ENCODE measurements at regions not wholly inside any gene's neighbourhood (a gene's known extent, or its start where the extent isn't known, plus 50 kb on each side); places are given as distances from the start of the nearest gene placed in this dataset.
"Not testable (repeated sequence)": the region's sequence is repeated elsewhere in the genome, so short reads cannot be mapped to it uniquely, and the experiment has no call there.

- TF ChIP-seq, protein P1, sequence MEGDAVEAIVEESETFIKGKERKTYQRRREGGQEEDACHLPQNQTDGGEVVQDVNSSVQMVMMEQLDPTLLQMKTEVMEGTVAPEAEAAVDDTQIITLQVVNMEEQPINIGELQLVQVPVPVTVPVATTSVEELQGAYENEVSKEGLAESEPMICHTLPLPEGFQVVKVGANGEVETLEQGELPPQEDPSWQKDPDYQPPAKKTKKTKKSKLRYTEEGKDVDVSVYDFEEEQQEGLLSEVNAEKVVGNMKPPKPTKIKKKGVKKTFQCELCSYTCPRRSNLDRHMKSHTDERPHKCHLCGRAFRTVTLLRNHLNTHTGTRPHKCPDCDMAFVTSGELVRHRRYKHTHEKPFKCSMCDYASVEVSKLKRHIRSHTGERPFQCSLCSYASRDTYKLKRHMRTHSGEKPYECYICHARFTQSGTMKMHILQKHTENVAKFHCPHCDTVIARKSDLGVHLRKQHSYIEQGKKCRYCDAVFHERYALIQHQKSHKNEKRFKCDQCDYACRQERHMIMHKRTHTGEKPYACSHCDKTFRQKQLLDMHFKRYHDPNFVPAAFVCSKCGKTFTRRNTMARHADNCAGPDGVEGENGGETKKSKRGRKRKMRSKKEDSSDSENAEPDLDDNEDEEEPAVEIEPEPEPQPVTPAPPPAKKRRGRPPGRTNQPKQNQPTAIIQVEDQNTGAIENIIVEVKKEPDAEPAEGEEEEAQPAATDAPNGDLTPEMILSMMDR (conservative IDR thresholded peaks at IDR 0.05; ENCODE audit: low read depth, low read length), result no peak
- H3K4me3 ChIP-seq (ENCODE audit: low read length), result no peak overlapping the region
- no peak for DNase-seq (ENCODE audit: low read depth)
Observed at GRCh38 chr15:24823473-24823872, 131.3 kb upstream of the SNRPN start.

GRCh38 chr15:24832282-24832681 is 122.5 kb upstream of the SNRPN start:
- TF ChIP-seq, protein P1 (conservative IDR thresholded peaks at IDR 0.05; ENCODE audit: low read depth, low read length), result no peak
- H3K4me3 ChIP-seq (ENCODE audit: low read length), result no peak overlapping the region
- no peak for DNase-seq (ENCODE audit: low read depth)

DNA sequence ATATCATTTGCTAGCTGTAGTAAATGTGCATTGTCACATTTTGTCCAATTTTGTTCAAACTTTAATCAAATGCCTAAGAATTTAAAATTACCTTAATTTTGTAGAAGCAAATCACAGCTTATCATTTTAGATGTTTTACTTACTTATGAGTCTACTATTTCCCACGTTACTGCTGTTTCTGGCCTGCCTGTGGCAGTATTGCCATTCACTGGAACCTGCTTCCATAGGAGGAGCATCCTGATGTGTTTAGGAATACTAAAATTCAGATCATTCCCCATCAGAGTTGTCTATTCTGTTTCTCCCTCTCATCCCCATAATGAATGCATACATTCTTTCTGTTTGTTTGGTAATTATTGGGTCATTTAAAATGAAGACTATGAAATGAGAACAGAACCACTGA is 119.5 kb upstream of the SNRPN start:
- DNase-seq (ENCODE audit: low read depth), result no peak
- H3K4me3 ChIP-seq (ENCODE audit: low read length), result no peak overlapping the region
- TF ChIP-seq, protein P1 (conservative IDR thresholded peaks at IDR 0.05; ENCODE audit: low read depth, low read length), result no peak

DNA sequence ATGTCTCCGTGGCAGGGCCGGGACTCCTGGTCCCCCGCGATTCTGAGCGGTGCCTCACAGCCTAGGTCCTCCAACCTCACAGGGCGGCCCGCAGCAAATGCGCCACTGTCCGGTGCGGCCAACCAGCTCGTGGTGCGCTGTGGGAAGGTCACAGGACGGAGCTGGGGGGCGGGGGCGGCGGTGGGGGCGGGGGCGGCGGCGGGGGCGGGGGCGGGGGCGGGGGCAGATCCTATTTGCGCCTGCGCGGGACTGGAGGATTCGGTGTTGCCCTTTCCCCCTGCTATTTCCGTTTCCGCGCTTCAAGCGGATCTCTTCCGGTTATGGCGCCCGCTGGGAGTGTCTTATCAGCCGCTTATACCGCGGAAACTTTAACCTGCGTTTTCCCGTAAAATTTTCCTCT is 106.7 kb upstream of the SNRPN start:
- DNase-seq (ENCODE audit: low read depth), result no peak
- H3K4me3 ChIP-seq (ENCODE audit: low read length), result peak overlapping the region; percentile 63
- TF ChIP-seq, protein P1 (conservative IDR thresholded peaks at IDR 0.05; ENCODE audit: low read depth, low read length), result no peak

- TF ChIP-seq, protein P1 (conservative IDR thresholded peaks at IDR 0.05; ENCODE audit: low read depth, low read length), result peak; percentile 3
- peak overlapping the region; percentile 51 for H3K4me3 ChIP-seq (ENCODE audit: low read length)
- DNase-seq (ENCODE audit: low read depth), result peak; percentile 16
Observed at GRCh38 chr15:24856397-24857390, 98.1 kb upstream of the SNRPN start.

DNA sequence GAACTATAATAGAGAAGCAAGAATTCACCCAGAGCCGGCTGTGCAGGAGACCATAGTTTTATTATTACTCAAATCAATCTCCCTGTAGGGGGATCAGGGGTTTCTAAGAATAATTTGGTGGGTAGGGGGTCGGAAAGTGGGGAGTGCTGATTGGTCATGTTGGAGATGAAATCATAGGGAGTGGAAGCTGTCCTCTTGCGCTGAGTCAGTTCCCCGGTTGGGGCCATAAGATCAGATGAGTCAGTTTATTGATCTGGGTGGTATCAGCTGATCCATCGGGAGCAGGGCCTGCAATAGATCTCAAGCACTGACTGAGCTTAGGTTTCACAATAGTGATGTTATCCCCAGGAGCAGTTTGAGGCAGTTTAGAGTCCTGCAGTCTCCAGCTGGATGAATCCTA is 97.0 kb upstream of the SNRPN start:
- H3K4me3 ChIP-seq (ENCODE audit: low read length), result peak overlapping the region; percentile 51
- TF ChIP-seq, protein P1 (conservative IDR thresholded peaks at IDR 0.05; ENCODE audit: low read depth, low read length), result no peak
- no peak for DNase-seq (ENCODE audit: low read depth)

GRCh38 chr15:24858183-24858582 is 96.6 kb upstream of the SNRPN start:
- not testable (repeated sequence) for DNase-seq (ENCODE audit: low read depth)
- H3K4me3 ChIP-seq (ENCODE audit: low read length), result peak overlapping the region; percentile 51

Data from retinal pigment epithelial cell (primary cell).